ENCODE measurements at regions not wholly inside any gene's neighbourhood (a gene's known extent, or its start where the extent isn't known, plus 50 kb on each side); places are given as distances from the start of the nearest gene placed in this dataset.

DNA sequence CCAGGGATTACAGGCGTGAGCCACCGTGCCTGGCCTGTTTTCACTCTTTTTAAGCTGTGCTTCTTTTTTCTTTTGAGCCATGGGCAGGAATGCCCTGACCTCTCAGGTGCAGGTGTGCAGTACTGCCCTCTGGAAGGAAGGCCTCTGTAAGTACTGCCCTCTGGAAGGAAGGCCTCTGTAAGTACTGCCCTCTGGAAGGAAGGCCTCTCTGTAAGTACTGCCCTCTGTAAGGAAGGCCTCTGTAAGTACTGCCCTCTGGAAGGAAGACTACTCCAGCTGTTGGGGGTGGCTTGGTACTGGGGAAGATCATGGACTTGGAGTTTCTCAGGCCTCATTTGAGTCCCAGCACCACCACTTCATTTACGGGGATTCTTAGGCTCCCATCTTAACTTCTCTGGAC, 248.5 kb upstream of the ID2 start:
- no peaks in the 10 kb centered on the region for H3K9me2 ChIP-seq (replicated peaks; ENCODE audit: low read depth, low read length)
- H4K20me1 ChIP-seq (ENCODE audit: insufficient read depth, low read length, poor library complexity, severe bottlenecking) = no peaks in the 10 kb centered on the region
- no peaks in the 10 kb centered on the region for H3K79me2 ChIP-seq (ENCODE audit: insufficient read depth, low read length)
- peak overlapping the region; percentile 26; the same call in 1 of the 2 replicates for H2AFZ ChIP-seq (ENCODE audit: low read length)
- no peaks in the 10 kb centered on the region for H3K36me3 ChIP-seq (ENCODE audit: insufficient read depth, low read length)
- H3K9ac ChIP-seq (ENCODE audit: low read depth, low read length, poor library complexity, severe bottlenecking) = no peak overlapping the region
- H3K27me3 ChIP-seq (ENCODE audit: insufficient read depth, low read length, poor library complexity, severe bottlenecking) = no peaks in the 10 kb centered on the region
- no peak overlapping the region for H3K4me3 ChIP-seq (ENCODE audit: low read length, poor library complexity, severe bottlenecking)
- H3K4me2 ChIP-seq (ENCODE audit: low read depth, low read length, poor library complexity, severe bottlenecking) = no peak overlapping the region
- H3K9me3 ChIP-seq (ENCODE audit: insufficient read depth, low read depth, low read length) = no peaks in the 10 kb centered on the region
- H3F3A ChIP-seq (ENCODE audit: low read depth) = no peaks in the 10 kb centered on the region
- peaks cover 25% of the 10 kb centered on the region for H3K4me1 ChIP-seq (ENCODE audit: insufficient read depth, low read length, poor library complexity, severe bottlenecking)
- no peak for TF ChIP-seq EZH2phosphoT487 (IDR thresholded peaks at IDR 0.05; ENCODE audit: borderline replicate concordance)
- TF ChIP-seq, protein P1, sequence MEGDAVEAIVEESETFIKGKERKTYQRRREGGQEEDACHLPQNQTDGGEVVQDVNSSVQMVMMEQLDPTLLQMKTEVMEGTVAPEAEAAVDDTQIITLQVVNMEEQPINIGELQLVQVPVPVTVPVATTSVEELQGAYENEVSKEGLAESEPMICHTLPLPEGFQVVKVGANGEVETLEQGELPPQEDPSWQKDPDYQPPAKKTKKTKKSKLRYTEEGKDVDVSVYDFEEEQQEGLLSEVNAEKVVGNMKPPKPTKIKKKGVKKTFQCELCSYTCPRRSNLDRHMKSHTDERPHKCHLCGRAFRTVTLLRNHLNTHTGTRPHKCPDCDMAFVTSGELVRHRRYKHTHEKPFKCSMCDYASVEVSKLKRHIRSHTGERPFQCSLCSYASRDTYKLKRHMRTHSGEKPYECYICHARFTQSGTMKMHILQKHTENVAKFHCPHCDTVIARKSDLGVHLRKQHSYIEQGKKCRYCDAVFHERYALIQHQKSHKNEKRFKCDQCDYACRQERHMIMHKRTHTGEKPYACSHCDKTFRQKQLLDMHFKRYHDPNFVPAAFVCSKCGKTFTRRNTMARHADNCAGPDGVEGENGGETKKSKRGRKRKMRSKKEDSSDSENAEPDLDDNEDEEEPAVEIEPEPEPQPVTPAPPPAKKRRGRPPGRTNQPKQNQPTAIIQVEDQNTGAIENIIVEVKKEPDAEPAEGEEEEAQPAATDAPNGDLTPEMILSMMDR (conservative IDR thresholded peaks at IDR 0.05; ENCODE audit: low read length) = no peak

DNA sequence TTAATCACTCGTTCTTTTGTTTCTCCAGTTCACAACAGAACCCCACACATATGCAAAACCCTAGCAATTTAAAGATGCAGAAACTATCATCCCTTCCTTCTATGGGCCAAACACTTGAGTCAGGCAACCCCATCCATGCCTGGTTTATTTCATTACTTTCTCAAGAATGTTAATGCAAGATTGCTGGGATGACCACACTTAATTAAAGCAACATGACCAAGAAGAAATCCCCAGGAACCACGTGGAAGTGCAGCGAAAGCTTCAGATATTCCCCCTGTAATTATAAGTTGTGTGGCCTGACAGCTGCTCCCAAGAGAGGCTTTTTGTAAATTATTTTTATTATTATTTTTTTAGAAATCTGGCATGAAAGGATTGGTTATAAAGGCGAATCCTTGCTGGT, 246.2 kb upstream of the ID2 start:
- Histone ChIP-seq H4K20me1 (ENCODE audit: insufficient read depth, low read length, poor library complexity, severe bottlenecking) (no peaks in the 10 kb centered on the region), H3K4me2 (ENCODE audit: low read depth, low read length, poor library complexity, severe bottlenecking) (no peak overlapping the region), H3K36me3 (ENCODE audit: insufficient read depth, low read length) (no peaks in the 10 kb centered on the region), H3K4me1 (ENCODE audit: insufficient read depth, low read length, poor library complexity, severe bottlenecking) (peaks cover 38% of the 10 kb centered on the region), H2AFZ (ENCODE audit: low read length) (peak overlapping the region; percentile 66; the same call in 1 of the 2 replicates), H3K9me3 (ENCODE audit: insufficient read depth, low read depth, low read length) (no peaks in the 10 kb centered on the region), H3K79me2 (ENCODE audit: insufficient read depth, low read length) (no peaks in the 10 kb centered on the region), H3K4me3 (ENCODE audit: low read length, poor library complexity, severe bottlenecking) (no peak overlapping the region), H3F3A (ENCODE audit: low read depth) (no peaks in the 10 kb centered on the region), H3K9ac (ENCODE audit: low read depth, low read length, poor library complexity, severe bottlenecking) (no peak overlapping the region), H3K27me3 (ENCODE audit: insufficient read depth, low read length, poor library complexity, severe bottlenecking) (no peaks in the 10 kb centered on the region), H3K9me2 (replicated peaks; ENCODE audit: low read depth, low read length) (no peaks in the 10 kb centered on the region)
- TF ChIP-seq, protein P1 (conservative IDR thresholded peaks at IDR 0.05; ENCODE audit: low read length) = no peak
- TF ChIP-seq EZH2phosphoT487 (IDR thresholded peaks at IDR 0.05; ENCODE audit: borderline replicate concordance) = no peak

DNA sequence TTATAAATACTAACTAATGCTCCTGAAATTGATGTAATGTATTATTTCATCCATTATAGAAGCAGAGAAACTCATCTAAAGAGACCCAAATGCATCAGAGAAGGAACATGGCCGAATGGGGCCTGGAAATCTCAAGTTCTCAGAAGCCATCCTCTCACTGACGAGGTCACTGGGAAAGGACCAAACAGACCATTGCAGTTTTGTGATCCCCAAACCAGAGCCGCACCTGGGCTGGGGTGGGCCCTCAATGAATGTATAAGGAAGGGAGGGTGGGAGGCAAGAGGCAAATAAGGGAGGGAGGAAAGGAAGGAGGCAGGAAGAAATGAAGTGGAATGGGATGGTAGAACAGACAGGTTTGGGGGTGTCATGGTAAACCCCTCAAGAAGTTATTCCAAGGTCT, 245.3 kb upstream of the ID2 start:
- Histone ChIP-seq H3K4me1 (ENCODE audit: insufficient read depth, low read length, poor library complexity, severe bottlenecking) (peaks cover 40% of the 10 kb centered on the region), H3F3A (ENCODE audit: low read depth) (no peaks in the 10 kb centered on the region), H3K9ac (ENCODE audit: low read depth, low read length, poor library complexity, severe bottlenecking) (no peak overlapping the region), H3K4me3 (ENCODE audit: low read length, poor library complexity, severe bottlenecking) (no peak overlapping the region), H4K20me1 (ENCODE audit: insufficient read depth, low read length, poor library complexity, severe bottlenecking) (no peaks in the 10 kb centered on the region), H3K27me3 (ENCODE audit: insufficient read depth, low read length, poor library complexity, severe bottlenecking) (no peaks in the 10 kb centered on the region), H3K36me3 (ENCODE audit: insufficient read depth, low read length) (no peaks in the 10 kb centered on the region), H3K4me2 (ENCODE audit: low read depth, low read length, poor library complexity, severe bottlenecking) (no peak overlapping the region), H3K79me2 (ENCODE audit: insufficient read depth, low read length) (no peaks in the 10 kb centered on the region), H3K9me3 (ENCODE audit: insufficient read depth, low read depth, low read length) (no peaks in the 10 kb centered on the region), H3K9me2 (replicated peaks; ENCODE audit: low read depth, low read length) (no peaks in the 10 kb centered on the region), H2AFZ (ENCODE audit: low read length) (peak overlapping the region; percentile 66; the same call in 1 of the 2 replicates)
- no peak for TF ChIP-seq EZH2phosphoT487 (IDR thresholded peaks at IDR 0.05; ENCODE audit: borderline replicate concordance)
- TF ChIP-seq, protein P1 (conservative IDR thresholded peaks at IDR 0.05; ENCODE audit: low read length) = no peak

Data from Loucy (cell line).